ENCODE measurements at regions not wholly inside any gene's neighbourhood (a gene's known extent, or its start where the extent isn't known, plus 50 kb on each side); places are given as distances from the start of the nearest gene placed in this dataset.

DNA sequence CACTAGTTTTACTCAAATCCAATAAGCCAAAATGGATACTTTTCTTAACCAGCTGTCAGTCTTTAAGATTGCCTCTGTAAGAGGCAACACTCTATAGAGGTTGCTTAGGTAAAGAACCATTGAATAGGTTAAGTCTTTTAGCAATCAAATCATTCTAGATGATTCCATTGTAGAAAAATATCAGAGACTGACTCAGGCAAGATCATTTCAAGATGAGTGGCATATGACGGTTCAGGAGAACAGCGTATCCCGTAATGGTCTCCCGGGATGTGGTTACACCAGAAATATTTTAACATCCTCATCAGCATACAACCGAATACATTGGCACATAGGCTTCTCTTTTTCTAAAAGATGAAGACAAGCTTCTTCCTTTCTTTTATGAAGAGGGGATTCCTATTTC lies 641.7 kb upstream of the AGA start:
- TF ChIP-seq, protein P1, sequence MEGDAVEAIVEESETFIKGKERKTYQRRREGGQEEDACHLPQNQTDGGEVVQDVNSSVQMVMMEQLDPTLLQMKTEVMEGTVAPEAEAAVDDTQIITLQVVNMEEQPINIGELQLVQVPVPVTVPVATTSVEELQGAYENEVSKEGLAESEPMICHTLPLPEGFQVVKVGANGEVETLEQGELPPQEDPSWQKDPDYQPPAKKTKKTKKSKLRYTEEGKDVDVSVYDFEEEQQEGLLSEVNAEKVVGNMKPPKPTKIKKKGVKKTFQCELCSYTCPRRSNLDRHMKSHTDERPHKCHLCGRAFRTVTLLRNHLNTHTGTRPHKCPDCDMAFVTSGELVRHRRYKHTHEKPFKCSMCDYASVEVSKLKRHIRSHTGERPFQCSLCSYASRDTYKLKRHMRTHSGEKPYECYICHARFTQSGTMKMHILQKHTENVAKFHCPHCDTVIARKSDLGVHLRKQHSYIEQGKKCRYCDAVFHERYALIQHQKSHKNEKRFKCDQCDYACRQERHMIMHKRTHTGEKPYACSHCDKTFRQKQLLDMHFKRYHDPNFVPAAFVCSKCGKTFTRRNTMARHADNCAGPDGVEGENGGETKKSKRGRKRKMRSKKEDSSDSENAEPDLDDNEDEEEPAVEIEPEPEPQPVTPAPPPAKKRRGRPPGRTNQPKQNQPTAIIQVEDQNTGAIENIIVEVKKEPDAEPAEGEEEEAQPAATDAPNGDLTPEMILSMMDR (IDR thresholded peaks at IDR 0.05; ENCODE audit: insufficient read depth, low read length, poor library complexity, severe bottlenecking) = no peak
- Histone ChIP-seq H3K36me3 (ENCODE audit: control insufficient read depth, insufficient read depth, low read length) (no peaks in the 10 kb centered on the region), H3K4me3 (replicated peaks; ENCODE audit: low read depth, low read length) (no peak overlapping the region), H3K27me3 (replicated peaks; ENCODE audit: control insufficient read depth, insufficient read depth, low read length) (no peaks in the 10 kb centered on the region)
- no peak for DNase-seq (ENCODE audit: extremely low read depth, insufficient read length)

DNA sequence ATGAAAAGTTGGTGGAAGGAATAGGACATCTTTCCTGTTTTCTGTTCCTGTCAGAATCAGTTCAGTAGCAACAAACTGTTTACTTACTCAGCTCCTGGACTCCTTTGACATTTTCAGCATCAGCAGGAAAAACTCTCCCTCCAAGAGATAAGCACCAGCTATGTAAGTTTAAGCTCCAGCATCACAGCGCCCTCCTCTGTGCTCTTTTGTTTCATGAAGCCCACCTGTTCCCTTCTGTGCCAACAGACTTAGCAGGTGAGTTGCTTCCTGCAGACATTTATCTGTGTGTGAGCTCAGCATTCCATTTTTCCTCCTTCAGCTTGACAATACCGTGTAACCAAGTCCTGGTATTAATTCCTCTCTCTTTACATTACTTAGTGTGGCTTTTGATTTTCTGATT lies 644.1 kb upstream of the AGA start:
- TF ChIP-seq, protein P1 (IDR thresholded peaks at IDR 0.05; ENCODE audit: insufficient read depth, low read length, poor library complexity, severe bottlenecking) = no peak
- Histone ChIP-seq H3K36me3 (ENCODE audit: control insufficient read depth, insufficient read depth, low read length) (no peaks in the 10 kb centered on the region), H3K27me3 (replicated peaks; ENCODE audit: control insufficient read depth, insufficient read depth, low read length) (no peaks in the 10 kb centered on the region), H3K4me3 (replicated peaks; ENCODE audit: low read depth, low read length) (no peak overlapping the region)
- no peak for DNase-seq (ENCODE audit: extremely low read depth, insufficient read length)

DNA sequence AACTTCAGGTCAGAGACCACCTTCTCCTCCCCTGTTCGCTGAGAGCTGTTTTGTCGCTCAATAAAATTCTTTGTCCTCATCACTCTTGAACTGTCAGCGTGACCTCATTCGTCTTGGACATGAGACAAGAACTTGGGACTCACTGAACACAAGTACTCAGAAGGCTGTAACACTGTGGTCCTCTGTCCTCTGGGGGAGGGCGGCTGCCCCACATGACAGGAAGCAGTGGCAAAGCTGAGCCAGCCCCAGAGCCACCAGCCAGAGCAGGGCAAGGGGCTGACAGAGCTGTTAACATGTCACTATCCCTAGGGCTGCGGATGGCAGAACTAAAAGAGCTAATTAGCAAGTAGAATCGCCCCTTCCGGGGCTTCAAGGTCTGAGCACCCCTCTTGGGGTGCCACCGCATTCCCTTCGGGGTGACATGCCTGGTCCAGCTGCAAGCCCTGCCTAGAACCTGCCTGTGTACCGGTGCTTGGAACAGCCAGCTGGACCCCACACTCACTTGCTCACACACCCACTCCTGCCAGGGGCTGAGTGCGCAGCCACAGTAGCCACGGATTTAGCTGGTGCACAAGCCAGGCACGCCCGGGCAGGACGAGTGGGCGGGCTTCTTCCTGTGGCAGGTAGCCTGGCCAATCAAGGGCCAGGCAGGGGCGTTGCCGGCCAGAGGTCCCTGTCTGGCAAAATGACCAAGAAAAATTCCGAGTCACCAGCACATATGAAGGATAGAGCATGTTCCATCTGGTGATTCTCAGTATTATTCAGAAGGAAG lies 648.6 kb upstream of the AGA start:
- Histone ChIP-seq H3K36me3 (ENCODE audit: control insufficient read depth, insufficient read depth, low read length) (no peaks in the 10 kb centered on the region), H3K27me3 (replicated peaks; ENCODE audit: control insufficient read depth, insufficient read depth, low read length) (no peaks in the 10 kb centered on the region), H3K4me3 (replicated peaks; ENCODE audit: low read depth, low read length) (no peak overlapping the region)
- no peak for DNase-seq (ENCODE audit: extremely low read depth, insufficient read length)
- TF ChIP-seq, protein P1 (IDR thresholded peaks at IDR 0.05; ENCODE audit: insufficient read depth, low read length, poor library complexity, severe bottlenecking) = no peak

- TF ChIP-seq, protein P1 (IDR thresholded peaks at IDR 0.05; ENCODE audit: insufficient read depth, low read length, poor library complexity, severe bottlenecking) = no peak
- Histone ChIP-seq H3K36me3 (ENCODE audit: control insufficient read depth, insufficient read depth, low read length) (no peaks in the 10 kb centered on the region), H3K4me3 (replicated peaks; ENCODE audit: low read depth, low read length) (no peak overlapping the region), H3K27me3 (replicated peaks; ENCODE audit: control insufficient read depth, insufficient read depth, low read length) (no peaks in the 10 kb centered on the region)
- DNase-seq (ENCODE audit: extremely low read depth, insufficient read length) = no peak
These were observed 659.9 kb upstream of the AGA start for GRCh38 chr4:178102139-178102538.

- Histone ChIP-seq H3K36me3 (ENCODE audit: control insufficient read depth, insufficient read depth, low read length) (no peaks in the 10 kb centered on the region), H3K4me3 (replicated peaks; ENCODE audit: low read depth, low read length) (no peak overlapping the region), H3K27me3 (replicated peaks; ENCODE audit: control insufficient read depth, insufficient read depth, low read length) (no peaks in the 10 kb centered on the region)
- DNase-seq (ENCODE audit: extremely low read depth, insufficient read length) = no peak
- TF ChIP-seq, protein P1 (IDR thresholded peaks at IDR 0.05; ENCODE audit: insufficient read depth, low read length, poor library complexity, severe bottlenecking) = no peak
These were observed 663.0 kb upstream of the AGA start for GRCh38 chr4:178105242-178105641.
